Breast epithelium (tissue), 3 donors: ENCODE measurements at regions not wholly inside any gene's neighbourhood (a gene's known extent, or its start where the extent isn't known, plus 50 kb on each side); places are given as distances from the start of the nearest gene placed in this dataset.

ENCODE experiments used
- CTCF ChIP-seq, 3 donors: fragments of 450-650 bp; IDR thresholded peaks; one replicate each; pipeline ENCODE4 v1.5.1; 2016 to 2017; ENCODE audit warnings: antibody characterized with exemption in 3 of 3, mild to moderate bottlenecking in 3 of 3, moderate library complexity in 3 of 3
- POLR2A ChIP-seq: fragments of 450-650 bp; IDR thresholded peaks from one replicate; pipeline ENCODE4 v1.6.1; 2016; ENCODE audit warnings: antibody characterized with exemption, mild to moderate bottlenecking, moderate library complexity
- POLR2AphosphoS5 ChIP-seq, 3 donors: sonication (generic); formaldehyde crosslinking; IDR thresholded peaks; one replicate each; pipeline ENCODE4 v1.6.1; 2017; ENCODE audit warnings: antibody characterized with exemption in 3 of 3

DNA sequence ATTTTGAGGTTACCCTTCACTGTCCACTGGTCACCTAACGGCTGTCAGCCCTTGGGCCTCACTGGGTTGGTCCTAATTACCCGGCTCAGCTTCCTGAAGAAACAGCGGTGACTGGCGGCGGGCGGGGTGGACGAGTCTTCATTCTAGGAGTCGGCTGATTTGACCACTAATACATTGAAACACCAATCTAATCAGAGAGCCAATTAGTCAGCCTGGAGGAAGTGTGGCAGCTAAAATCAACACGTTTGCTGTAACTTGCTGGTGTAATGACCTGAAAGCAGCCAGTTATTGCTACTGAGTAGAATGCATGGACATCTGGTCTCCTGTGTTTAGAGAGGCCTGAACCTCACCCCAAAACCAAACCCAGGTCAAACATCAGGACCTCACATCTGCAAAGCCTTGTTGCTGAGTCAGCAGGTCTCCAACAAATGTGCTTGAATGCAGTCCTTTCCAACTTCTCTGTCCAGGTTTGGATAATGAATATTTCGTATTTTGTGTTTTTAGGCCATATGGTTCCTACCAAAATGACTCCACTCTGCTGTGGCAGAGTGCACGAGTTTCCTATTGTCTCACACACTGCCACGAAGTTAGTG, 496.4 kb downstream of the BRD1 start:
- TF ChIP-seq POLR2AphosphoS5 (IDR thresholded peaks at IDR 0.05) (no peak), CTCF (IDR thresholded peaks at IDR 0.05) (no peak), POLR2A (no peak)
